Ishikawa (cell line): ENCODE measurements at regions not wholly inside any gene's neighbourhood (a gene's known extent, or its start where the extent isn't known, plus 50 kb on each side); places are given as distances from the start of the nearest gene placed in this dataset.

Source experiments
- CEBPB ChIP-seq: IDR thresholded peaks from 2 replicates; pipeline ENCODE4 v1.6.1; 2012
- CREB1 ChIP-seq: IDR thresholded peaks from 2 replicates; pipeline ENCODE4 v1.6.1; 2012; ENCODE audit warnings: low read depth
- EP300 ChIP-seq: IDR thresholded peaks from 2 replicates; pipeline ENCODE4 v1.6.1; 2012; ENCODE audit warnings: borderline replicate concordance
- FOXM1 ChIP-seq: IDR thresholded peaks from 2 replicates; pipeline ENCODE4 v1.6.1; 2012; ENCODE audit warnings: low read depth, borderline replicate concordance
- RAD21 ChIP-seq: IDR thresholded peaks from 2 replicates; pipeline ENCODE4 v1.6.1; 2012; ENCODE audit warnings: low read depth
- TAF1 ChIP-seq: IDR thresholded peaks from 2 replicates; pipeline ENCODE4 v1.6.1; 2012; ENCODE audit warnings: low read depth, mild to moderate bottlenecking
- TCF12 ChIP-seq: IDR thresholded peaks from 2 replicates; pipeline ENCODE4 v1.6.1; 2012; ENCODE audit warnings: low read depth
- TEAD4 ChIP-seq: IDR thresholded peaks from 2 replicates; pipeline ENCODE4 v1.6.1; 2012
- YY1 ChIP-seq: IDR thresholded peaks from 2 replicates; pipeline ENCODE4 v1.6.1; 2012; ENCODE audit warnings: low read depth
- TF ChIP-seq, protein P1 (sequence below): IDR thresholded peaks from 2 replicates; pipeline ENCODE4 v1.6.1; 2012
- TF ChIP-seq, protein P2 (sequence below): IDR thresholded peaks from 2 replicates; pipeline ENCODE4 v1.6.1; 2012; ENCODE audit warnings: low read depth, mild to moderate bottlenecking

DNA sequence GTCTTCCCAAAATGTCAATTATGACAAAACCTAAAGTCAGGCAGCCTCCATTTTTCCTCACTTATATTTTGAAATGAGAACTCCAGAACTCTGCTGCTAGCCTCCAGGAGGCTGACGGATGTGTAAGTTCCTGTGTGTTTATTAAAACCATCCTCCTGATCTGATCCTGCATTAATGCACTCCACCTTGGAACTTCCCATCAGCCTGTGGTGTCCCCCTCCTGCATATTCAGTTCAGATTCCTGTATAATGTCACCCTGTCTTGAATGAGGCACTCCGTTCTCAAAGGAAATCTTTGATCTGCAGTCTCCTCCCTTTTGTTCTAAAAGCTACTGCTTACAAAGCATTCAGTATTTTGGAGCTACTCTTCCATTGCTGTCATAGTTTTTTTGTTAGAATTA lies 318.2 kb upstream of the ONECUT1 start:
- no peak for TF ChIP-seq EP300
- TF ChIP-seq FOXM1, result no peak
- no peak for TF ChIP-seq CEBPB
- no peak for TF ChIP-seq TEAD4
- no peak for TF ChIP-seq YY1
- TF ChIP-seq RAD21, result no peak
- TF ChIP-seq CREB1, result no peak
- TF ChIP-seq, protein P1, sequence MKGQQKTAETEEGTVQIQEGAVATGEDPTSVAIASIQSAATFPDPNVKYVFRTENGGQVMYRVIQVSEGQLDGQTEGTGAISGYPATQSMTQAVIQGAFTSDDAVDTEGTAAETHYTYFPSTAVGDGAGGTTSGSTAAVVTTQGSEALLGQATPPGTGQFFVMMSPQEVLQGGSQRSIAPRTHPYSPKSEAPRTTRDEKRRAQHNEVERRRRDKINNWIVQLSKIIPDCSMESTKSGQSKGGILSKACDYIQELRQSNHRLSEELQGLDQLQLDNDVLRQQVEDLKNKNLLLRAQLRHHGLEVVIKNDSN, result no peak
- no peak for TF ChIP-seq TCF12
- TF ChIP-seq TAF1, result no peak
- TF ChIP-seq, protein P2, sequence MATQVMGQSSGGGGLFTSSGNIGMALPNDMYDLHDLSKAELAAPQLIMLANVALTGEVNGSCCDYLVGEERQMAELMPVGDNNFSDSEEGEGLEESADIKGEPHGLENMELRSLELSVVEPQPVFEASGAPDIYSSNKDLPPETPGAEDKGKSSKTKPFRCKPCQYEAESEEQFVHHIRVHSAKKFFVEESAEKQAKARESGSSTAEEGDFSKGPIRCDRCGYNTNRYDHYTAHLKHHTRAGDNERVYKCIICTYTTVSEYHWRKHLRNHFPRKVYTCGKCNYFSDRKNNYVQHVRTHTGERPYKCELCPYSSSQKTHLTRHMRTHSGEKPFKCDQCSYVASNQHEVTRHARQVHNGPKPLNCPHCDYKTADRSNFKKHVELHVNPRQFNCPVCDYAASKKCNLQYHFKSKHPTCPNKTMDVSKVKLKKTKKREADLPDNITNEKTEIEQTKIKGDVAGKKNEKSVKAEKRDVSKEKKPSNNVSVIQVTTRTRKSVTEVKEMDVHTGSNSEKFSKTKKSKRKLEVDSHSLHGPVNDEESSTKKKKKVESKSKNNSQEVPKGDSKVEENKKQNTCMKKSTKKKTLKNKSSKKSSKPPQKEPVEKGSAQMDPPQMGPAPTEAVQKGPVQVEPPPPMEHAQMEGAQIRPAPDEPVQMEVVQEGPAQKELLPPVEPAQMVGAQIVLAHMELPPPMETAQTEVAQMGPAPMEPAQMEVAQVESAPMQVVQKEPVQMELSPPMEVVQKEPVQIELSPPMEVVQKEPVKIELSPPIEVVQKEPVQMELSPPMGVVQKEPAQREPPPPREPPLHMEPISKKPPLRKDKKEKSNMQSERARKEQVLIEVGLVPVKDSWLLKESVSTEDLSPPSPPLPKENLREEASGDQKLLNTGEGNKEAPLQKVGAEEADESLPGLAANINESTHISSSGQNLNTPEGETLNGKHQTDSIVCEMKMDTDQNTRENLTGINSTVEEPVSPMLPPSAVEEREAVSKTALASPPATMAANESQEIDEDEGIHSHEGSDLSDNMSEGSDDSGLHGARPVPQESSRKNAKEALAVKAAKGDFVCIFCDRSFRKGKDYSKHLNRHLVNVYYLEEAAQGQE, result no peak
